ENCODE measurements at regions not wholly inside any gene's neighbourhood (a gene's known extent, or its start where the extent isn't known, plus 50 kb on each side); places are given as distances from the start of the nearest gene placed in this dataset.

DNA sequence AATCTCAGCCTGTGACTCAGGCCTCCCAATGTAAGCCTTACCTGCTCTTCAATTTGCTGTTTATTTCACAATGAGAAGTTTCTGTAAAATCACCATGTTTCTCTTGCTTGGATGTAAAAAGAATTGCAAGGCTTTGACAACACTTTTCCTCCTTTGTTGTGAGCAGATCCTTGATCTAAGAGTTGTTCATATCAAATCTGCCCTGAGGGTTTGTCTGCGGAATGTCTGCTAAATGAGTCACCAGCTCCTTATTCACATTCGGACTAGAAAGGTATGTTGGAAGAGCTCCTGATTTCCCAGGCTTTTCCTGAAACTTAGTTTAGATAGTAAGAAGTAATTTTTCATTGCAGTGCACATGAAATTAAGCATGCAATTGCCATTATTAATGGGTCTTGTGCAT, 268.2 kb upstream of the TCF4 start:
- no peak overlapping the region for H3K4me2 ChIP-seq (ENCODE audit: insufficient read depth, insufficient read length, low read length)
- H3K9me3 ChIP-seq (ENCODE audit: control insufficient read depth, low read depth, low read length) = no peaks in the 10 kb centered on the region
- no peaks in the 10 kb centered on the region for H3K79me2 ChIP-seq (ENCODE audit: insufficient read depth, low read length)
- no CpG with 5 or more reads among the region's 2 CpGs for WGBS (ENCODE audit: extremely low coverage, insufficient read length, low lambda C conversion rate)
- no peak overlapping the region for H4K5ac ChIP-seq (ENCODE audit: insufficient read length, low read depth, low read length)
- no peak overlapping the region for H4K8ac ChIP-seq (replicated peaks; ENCODE audit: insufficient read length, low read depth, low read length)
- H3T11ph ChIP-seq (ENCODE audit: low read length) = no peak overlapping the region
- Mint-ChIP-seq H3K4me3 (no peak overlapping the region), H3K27me3 (ENCODE audit: low read depth) (no peaks in the 10 kb centered on the region), H3K9me3 (no peaks in the 10 kb centered on the region), H3K36me3 (ENCODE audit: insufficient read depth in 1 of 3, low read depth in 3 of 3) (no peaks in the 10 kb centered on the region; a peak in 1 of 7 replicates), H3K4me1 (peaks cover 24 to 41% of the 10 kb centered on the region in 2 experiments), H3K27ac (peak overlapping the region in 2 of 3 experiments; percentile 66 to 90; a peak in 5 of 7 replicates)
- H3K9ac ChIP-seq (ENCODE audit: extremely low read depth, insufficient read length, low read length) = no peak overlapping the region
- H3K56ac ChIP-seq (ENCODE audit: insufficient read length, low read depth, low read length) = no peak overlapping the region
- no peak overlapping the region for H2BK15ac ChIP-seq (ENCODE audit: low read depth, low read length)
- no peak overlapping the region for H2BK20ac ChIP-seq (ENCODE audit: low read depth, low read length, poor library complexity, severe bottlenecking)
- H3K23ac ChIP-seq (ENCODE audit: insufficient read length, low read depth, low read length) = no peak overlapping the region
- H3K27ac ChIP-seq (ENCODE audit: insufficient read length, low read depth, low read length) = peak overlapping the region; percentile 81
- H2AK5ac ChIP-seq (ENCODE audit: insufficient read length, low read length) = no peak overlapping the region
- TF ChIP-seq, protein P1, sequence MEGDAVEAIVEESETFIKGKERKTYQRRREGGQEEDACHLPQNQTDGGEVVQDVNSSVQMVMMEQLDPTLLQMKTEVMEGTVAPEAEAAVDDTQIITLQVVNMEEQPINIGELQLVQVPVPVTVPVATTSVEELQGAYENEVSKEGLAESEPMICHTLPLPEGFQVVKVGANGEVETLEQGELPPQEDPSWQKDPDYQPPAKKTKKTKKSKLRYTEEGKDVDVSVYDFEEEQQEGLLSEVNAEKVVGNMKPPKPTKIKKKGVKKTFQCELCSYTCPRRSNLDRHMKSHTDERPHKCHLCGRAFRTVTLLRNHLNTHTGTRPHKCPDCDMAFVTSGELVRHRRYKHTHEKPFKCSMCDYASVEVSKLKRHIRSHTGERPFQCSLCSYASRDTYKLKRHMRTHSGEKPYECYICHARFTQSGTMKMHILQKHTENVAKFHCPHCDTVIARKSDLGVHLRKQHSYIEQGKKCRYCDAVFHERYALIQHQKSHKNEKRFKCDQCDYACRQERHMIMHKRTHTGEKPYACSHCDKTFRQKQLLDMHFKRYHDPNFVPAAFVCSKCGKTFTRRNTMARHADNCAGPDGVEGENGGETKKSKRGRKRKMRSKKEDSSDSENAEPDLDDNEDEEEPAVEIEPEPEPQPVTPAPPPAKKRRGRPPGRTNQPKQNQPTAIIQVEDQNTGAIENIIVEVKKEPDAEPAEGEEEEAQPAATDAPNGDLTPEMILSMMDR (conservative IDR thresholded peaks at IDR 0.05) = no peak
- no peak overlapping the region for H2BK120ac ChIP-seq (ENCODE audit: low read depth, low read length, poor library complexity, severe bottlenecking)
- H2BK5ac ChIP-seq (ENCODE audit: insufficient read length, low read length) = no peak overlapping the region
- no peak overlapping the region for H3K4ac ChIP-seq (ENCODE audit: low read depth, low read length)
- H3K14ac ChIP-seq (ENCODE audit: insufficient read depth, low read length) = no peak overlapping the region
- no peak overlapping the region for H2BK12ac ChIP-seq (ENCODE audit: insufficient read length, low read depth, low read length)
- H3K4me1 ChIP-seq (ENCODE audit: insufficient read depth, low read length) = no peaks in the 10 kb centered on the region; the same call in 1 of the 2 replicates
- no peaks in the 10 kb centered on the region for H3K23me2 ChIP-seq (ENCODE audit: insufficient read length, low read depth, low read length, poor library complexity, severe bottlenecking)
- no peak overlapping the region for H3K18ac ChIP-seq (ENCODE audit: insufficient read length, low read depth, low read length)
- DNase-seq = peak; percentile 69
- H3K79me1 ChIP-seq (ENCODE audit: insufficient read depth, low read depth, low read length, poor library complexity, severe bottlenecking) = no peaks in the 10 kb centered on the region
- H2AFZ ChIP-seq (ENCODE audit: low read length) = no peak overlapping the region
- H4K91ac ChIP-seq (ENCODE audit: insufficient read length, low read depth, low read length) = no peak overlapping the region
- no peaks in the 10 kb centered on the region for H3K27me3 ChIP-seq (ENCODE audit: insufficient read depth, low read length)
- no peaks in the 10 kb centered on the region for H4K20me1 ChIP-seq (ENCODE audit: control insufficient read depth, insufficient read depth, insufficient read length)
